Tibial nerve (tissue), 4 donors: ENCODE measurements at regions not wholly inside any gene's neighbourhood (a gene's known extent, or its start where the extent isn't known, plus 50 kb on each side); places are given as distances from the start of the nearest gene placed in this dataset.

Source experiments
- CTCF ChIP-seq, 5 experiments: fragments of 200-600 bp in 3 of 5; fragments of 450-650 bp in 2 of 5; sonication (generic) in 3 of 5; IDR thresholded peaks; one replicate each; pipeline ENCODE4 v1.5.1; 2016 to 2019; ENCODE audit warnings: antibody characterized with exemption in 5 of 5, mild to moderate bottlenecking in 3 of 5, moderate library complexity in 2 of 5
- EP300 ChIP-seq, 2 donors: sonication (generic); formaldehyde crosslinking; IDR thresholded peaks; one replicate each; pipeline ENCODE4 v1.6.1; 2017; ENCODE audit warnings: antibody characterized with exemption in 2 of 2, mild to moderate bottlenecking in 1 of 2
- POLR2A ChIP-seq, 2 donors: fragments of 450-650 bp; IDR thresholded peaks; one replicate each; pipeline ENCODE4 v1.6.1; 2017; ENCODE audit warnings: antibody characterized with exemption in 2 of 2, mild to moderate bottlenecking in 2 of 2, moderate library complexity in 2 of 2

DNA sequence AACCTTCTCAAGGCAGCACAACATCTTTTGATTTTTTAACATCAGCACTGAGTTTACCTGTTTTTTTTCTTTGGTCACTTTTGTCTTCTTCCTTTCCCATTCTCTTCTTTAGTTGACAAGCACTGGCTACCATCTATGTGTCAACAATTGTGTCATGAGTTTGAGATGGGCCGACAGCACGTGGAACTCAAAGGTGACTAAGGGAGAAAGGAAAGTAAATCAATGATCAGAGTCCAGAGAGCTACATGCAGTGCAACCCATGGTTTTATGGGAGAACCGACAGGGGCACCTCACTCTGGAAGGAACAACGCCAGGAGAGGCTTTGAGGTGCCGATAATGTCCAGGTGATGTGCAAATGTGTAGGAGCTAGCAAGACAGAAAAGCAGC is 755.5 kb downstream of the RNF144A start:
- TF ChIP-seq CTCF (IDR thresholded peaks at IDR 0.05) (no peak), EP300 (IDR thresholded peaks at IDR 0.05) (no peak), POLR2A (IDR thresholded peaks at IDR 0.05) (no peak)
